HepG2 (cell line): ENCODE measurements at regions not wholly inside any gene's neighbourhood (a gene's known extent, or its start where the extent isn't known, plus 50 kb on each side); places are given as distances from the start of the nearest gene placed in this dataset.

Experiments
- ATAC-seq: fragments of 200-7000 bp; cut with Tn5 transposase; 3 replicates; pipeline ENCODE4 v1.9.1; 2020; ENCODE audit warnings: mild to moderate bottlenecking, moderate library complexity
- BruUV-seq: library from RNA; stranded (reverse); fragments of 400-500 nt; replicated peaks from 2 replicates; lab custom pipeline; 2021; lab: Mats Ljungman, UMichigan
- CTCF ChIA-PET: fragments of 300-600 bp; formaldehyde crosslinking; extraction: SDS; loops from one replicate; lab custom pipeline; 2021; ENCODE audit warnings: low total read pairs, inconsistent platforms, low intra/inter-chr PET ratio; lab: Yijun Ruan, JAX
- POLR2A ChIA-PET: fragments of 350-600 bp; sonication (Branson Sonifier 250); formaldehyde crosslinking; loops from one replicate; lab custom pipeline; 2020; ENCODE audit warnings: antibody characterized with exemption, inconsistent platforms; lab: Yijun Ruan, JAX
- DNase-seq: peaks from one replicate; pipeline ENCODE4 v3.0.0-alpha.2; 2015; ENCODE audit warnings: low spot score
- FAIRE-seq: peaks from 3 replicates; lab custom pipeline; 2011; peaks lifted over from hg19 to GRCh38; lab: Jason Lieb, UNC
- H2AFZ ChIP-seq: one replicate; pipeline ENCODE4 v1.6.1; 2011; ENCODE audit warnings: low read length, inconsistent platforms
- H3K27ac ChIP-seq: fragments of 300-600 bp; 3 replicates; pipeline ENCODE4 v1.8.0; 2011; ENCODE audit warnings: mixed run types, mild to moderate bottlenecking, mixed read lengths, low read length, inconsistent platforms; ENCODE audit not compliant: insufficient read depth; ENCODE audit errors: extremely low read length
- H3K27me3 ChIP-seq, 2 experiments: fragments of 200-600 bp in 1 of 2; 2 replicates in 1 of 2; 3 replicates in 1 of 2; pipeline versions ENCODE4 v1.6.0 to v1.8.0; 2011; ENCODE audit warnings: low read length in 2 of 2, mild to moderate bottlenecking in 2 of 2, moderate library complexity in 2 of 2, inconsistent platforms in 1 of 2; ENCODE audit not compliant: insufficient read depth in 2 of 2, control insufficient read depth in 1 of 2
- H3K36me3 ChIP-seq, 2 experiments: fragments of 200-600 bp in 1 of 2; replicated peaks in 1 of 2; 2 replicates in 1 of 2; 3 replicates in 1 of 2; pipeline versions ENCODE4 v1.5.1 to v1.8.0; 2011; ENCODE audit warnings: low read length in 2 of 2, inconsistent platforms in 1 of 2; ENCODE audit not compliant: insufficient read depth in 2 of 2, control insufficient read depth in 1 of 2
- H3K4me1 ChIP-seq: 2 replicates; pipeline ENCODE4 v1.5.1; 2012; ENCODE audit warnings: low read length, inconsistent platforms; ENCODE audit not compliant: insufficient read depth
- H3K4me2 ChIP-seq: 2 replicates; pipeline ENCODE4 v1.6.0; 2011; ENCODE audit warnings: low read depth, low read length, inconsistent platforms
- H3K4me3 ChIP-seq, 3 experiments: fragments of 200-600 bp in 1 of 3; sonication (generic), shearing (Covaris generic) in 1 of 3; replicated peaks in 1 of 3; 2 replicates each; pipeline ENCODE4 v1.5.1; 2011 to 2016; ENCODE audit warnings: low read length in 3 of 3, inconsistent platforms in 2 of 3, low read depth in 2 of 3, mild to moderate bottlenecking in 2 of 3, control low read depth in 1 of 3, mixed read lengths in 1 of 3; ENCODE audit not compliant: insufficient read depth in 1 of 3
- H3K79me2 ChIP-seq: one replicate; pipeline ENCODE4 v1.6.1; 2011; ENCODE audit warnings: low read length, inconsistent platforms; ENCODE audit not compliant: insufficient read depth
- H3K9ac ChIP-seq: 2 replicates; pipeline ENCODE4 v1.6.0; 2011; ENCODE audit warnings: mild to moderate bottlenecking, low read depth, low read length, inconsistent platforms; ENCODE audit not compliant: insufficient read depth
- H3K9me3 ChIP-seq: 2 replicates; pipeline ENCODE4 v1.5.1; 2012; ENCODE audit warnings: mild to moderate bottlenecking, low read length
- H4K20me1 ChIP-seq: 2 replicates; pipeline ENCODE4 v1.6.0; 2011; ENCODE audit warnings: inconsistent platforms, mild to moderate bottlenecking, low read length, moderate library complexity; ENCODE audit not compliant: insufficient read depth
- TBL1XR1 ChIP-seq: fragments of 150-350 bp; IDR thresholded peaks from 2 replicates; pipeline ENCODE4 v1.6.1; 2014; ENCODE audit warnings: borderline replicate concordance, low read length; ENCODE audit not compliant: partially characterized antibody
- ZBTB7A ChIP-seq: sonication (generic); formaldehyde crosslinking; IDR thresholded peaks from 2 replicates; pipeline ENCODE4 v1.8.0; 2022; ENCODE audit warnings: mild to moderate bottlenecking, missing genetic modification reagents
- ZNF235 ChIP-seq: sonication (generic); formaldehyde crosslinking; IDR thresholded peaks from 2 replicates; pipeline ENCODE4 v1.8.1; 2023; ENCODE audit warnings: mild to moderate bottlenecking, missing genetic modification reagents, borderline replicate concordance
- ZNF660 ChIP-seq: sonication (generic); formaldehyde crosslinking; IDR thresholded peaks from 2 replicates; pipeline ENCODE4 v1.5.1; 2020; ENCODE audit warnings: mild to moderate bottlenecking, low read depth, missing genetic modification reagents, borderline replicate concordance
- WGBS: methylation state at CpG from one replicate; pipeline ENCODE4 v1.1.6; 2017; ENCODE audit warnings: low lambda C conversion rate; 5-methylcytosine and 5-hydroxymethylcytosine counted together
- in situ Hi-C: cut with HindIII; loops from 2 replicates; pipeline ENCODE4 v1.10.0; 2017; ENCODE audit warnings: low pct_unique_long_range_greater_than_20kb; ENCODE audit not compliant: extremely low pct_ligation_motif_present
- intact Hi-C: fragments of 100-400 bp; cut with micrococcal nuclease; formaldehyde crosslinking; loops from one replicate; pipeline ENCODE4 v1.10.0; 2022; ENCODE audit not compliant: unreplicated experiment
- TF ChIP-seq, protein P1 (sequence below): sonication (generic); formaldehyde crosslinking; IDR thresholded peaks from 2 replicates; pipeline ENCODE4 v1.8.0; 2022; ENCODE audit warnings: mild to moderate bottlenecking, missing genetic modification reagents

DNA sequence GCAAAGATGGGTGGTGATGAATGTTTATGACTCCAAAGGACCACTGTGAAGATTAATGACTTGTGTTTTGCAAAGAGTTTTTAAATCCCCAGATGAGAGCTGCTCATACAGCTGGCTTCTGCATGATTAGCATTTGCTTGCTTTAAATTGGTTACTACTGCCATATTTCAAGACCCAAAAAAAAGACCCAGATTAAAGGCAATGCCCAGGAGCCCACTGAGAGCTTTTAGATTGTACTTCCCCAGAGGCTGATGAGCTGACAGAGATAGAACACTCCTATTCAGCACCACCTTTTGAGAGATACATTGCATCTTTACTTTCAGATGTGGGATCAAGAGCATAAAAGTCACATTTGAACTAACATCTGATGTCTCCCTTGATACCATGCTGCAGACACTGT, 142.0 kb downstream of the HNRNPD start:
- FAIRE-seq (no peak), ATAC-seq (no peak)
- CTCF ChIA-PET, result no interaction called here
- BruUV-seq, result no TSS peak
- TF ChIP-seq, protein P1, sequence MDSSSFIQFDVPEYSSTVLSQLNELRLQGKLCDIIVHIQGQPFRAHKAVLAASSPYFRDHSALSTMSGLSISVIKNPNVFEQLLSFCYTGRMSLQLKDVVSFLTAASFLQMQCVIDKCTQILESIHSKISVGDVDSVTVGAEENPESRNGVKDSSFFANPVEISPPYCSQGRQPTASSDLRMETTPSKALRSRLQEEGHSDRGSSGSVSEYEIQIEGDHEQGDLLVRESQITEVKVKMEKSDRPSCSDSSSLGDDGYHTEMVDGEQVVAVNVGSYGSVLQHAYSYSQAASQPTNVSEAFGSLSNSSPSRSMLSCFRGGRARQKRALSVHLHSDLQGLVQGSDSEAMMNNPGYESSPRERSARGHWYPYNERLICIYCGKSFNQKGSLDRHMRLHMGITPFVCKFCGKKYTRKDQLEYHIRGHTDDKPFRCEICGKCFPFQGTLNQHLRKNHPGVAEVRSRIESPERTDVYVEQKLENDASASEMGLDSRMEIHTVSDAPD (CRISPR knock-in tag), result no peak
- no peak for TF ChIP-seq ZNF235 (CRISPR knock-in tag)
- TF ChIP-seq, all 625 proteins: peak for 0
- H3K9ac ChIP-seq, result no peak overlapping the region
- H3K27ac ChIP-seq, result no peak overlapping the region
- no peaks in the 10 kb centered on the region for H3K36me3 ChIP-seq
- DNase-seq, result no peak
- H4K20me1 ChIP-seq, result no peaks in the 10 kb centered on the region
- H3K4me1 ChIP-seq, result no peaks in the 10 kb centered on the region
- no peaks in the 10 kb centered on the region for H3K27me3 ChIP-seq
- intact Hi-C loops (no loop called here), in situ Hi-C loops (no loop called here)
- no peaks in the 10 kb centered on the region for H3K9me3 ChIP-seq
- no peak overlapping the region for H2AFZ ChIP-seq
- POLR2A ChIA-PET, result no interaction called here
- H3K4me2 ChIP-seq, result no peak overlapping the region
- H3K4me3 ChIP-seq, result no peak overlapping the region
- H3K79me2 ChIP-seq, result no peaks in the 10 kb centered on the region

DNA sequence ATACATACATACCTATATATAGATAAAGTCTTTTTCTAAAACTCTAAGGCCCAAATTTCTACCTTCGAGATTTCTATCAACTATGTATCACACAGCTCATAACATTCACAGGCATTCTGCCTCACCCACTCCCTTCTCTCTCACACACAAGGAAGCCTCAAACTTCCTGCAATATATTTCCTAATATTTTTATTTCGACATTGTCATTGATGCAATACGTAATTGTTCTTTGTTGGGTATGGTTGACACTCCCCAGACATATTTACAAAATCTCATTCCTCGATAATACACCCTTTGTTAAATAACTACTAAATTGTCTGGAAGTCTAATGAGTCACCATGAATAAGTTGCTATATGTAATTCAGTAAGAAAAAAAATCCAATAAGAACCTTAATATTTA, 143.5 kb downstream of the HNRNPD start:
- no peak overlapping the region for H3K4me2 ChIP-seq
- no peaks in the 10 kb centered on the region for H3K36me3 ChIP-seq
- 2% methylated on average over 4 of the region's 4 CpGs for WGBS
- no peak for DNase-seq
- ATAC-seq, result no peak
- H3K79me2 ChIP-seq, result no peaks in the 10 kb centered on the region
- no peak overlapping the region for H3K27ac ChIP-seq
- no peaks in the 10 kb centered on the region for H3K9me3 ChIP-seq
- no TSS peak for BruUV-seq
- in situ Hi-C loops, result no loop called here
- POLR2A ChIA-PET, result no interaction called here
- no peak for TF ChIP-seq ZNF660 (CRISPR knock-in tag)
- TF ChIP-seq ZBTB7A, result no peak
- TF ChIP-seq TBL1XR1, result no peak
- no peaks in the 10 kb centered on the region for H4K20me1 ChIP-seq
- no peak overlapping the region for H3K9ac ChIP-seq
- FAIRE-seq, result no peak
- intact Hi-C loops, result no loop called here
- no peaks in the 10 kb centered on the region for H3K27me3 ChIP-seq
- no peak overlapping the region for H2AFZ ChIP-seq
- no peak overlapping the region for H3K4me3 ChIP-seq
- no peaks in the 10 kb centered on the region for H3K4me1 ChIP-seq
- CTCF ChIA-PET, result no interaction called here
